HG02840 (cell line): ENCODE measurements at regions not wholly inside any gene's neighbourhood (a gene's known extent, or its start where the extent isn't known, plus 50 kb on each side); places are given as distances from the start of the nearest gene placed in this dataset.

Experiments
- ATAC-seq: cut with Tn5 transposase; IDR thresholded peaks from one replicate; pipeline ENCODE4 v1.9.1; 2021; ENCODE audit warnings: mild to moderate bottlenecking, moderate library complexity, moderate number of reproducible peaks; ENCODE audit not compliant: unreplicated experiment, low FRiP score

GRCh38 chr5:133905424-133905823 lies 63.0 kb downstream of the C5orf15 start:
- ATAC-seq = no peak

- no peak for ATAC-seq
Observed at GRCh38 chr5:133904641-133905040, 63.8 kb downstream of the C5orf15 start.

- no peak for ATAC-seq
Observed at GRCh38 chr5:133902511-133903118, 65.8 kb downstream of the C5orf15 start.

- ATAC-seq = no peak
Observed at GRCh38 chr5:133900534-133901270, 67.7 kb downstream of the C5orf15 start.

GRCh38 chr5:133899506-133899905 lies 68.9 kb downstream of the C5orf15 start:
- no peak for ATAC-seq

- ATAC-seq = no peak
Observed at GRCh38 chr5:133898440-133898839, 70.0 kb downstream of the C5orf15 start.

GRCh38 chr5:133897431-133897830 lies 71.0 kb downstream of the C5orf15 start:
- ATAC-seq = no peak

- ATAC-seq = no peak
Observed at GRCh38 chr5:133896873-133897272, 71.6 kb downstream of the C5orf15 start.

GRCh38 chr5:133895979-133896845 lies 72.2 kb downstream of the C5orf15 start:
- ATAC-seq = no peak

GRCh38 chr5:133894143-133894542 lies 74.3 kb downstream of the C5orf15 start:
- ATAC-seq = no peak

GRCh38 chr5:133892774-133893173 lies 75.7 kb downstream of the C5orf15 start:
- no peak for ATAC-seq

- ATAC-seq = no peak
Observed at GRCh38 chr5:133892306-133892705, 76.1 kb downstream of the C5orf15 start.

GRCh38 chr5:133891390-133891789 lies 77.0 kb downstream of the C5orf15 start:
- ATAC-seq = no peak

- ATAC-seq = no peak
Observed at GRCh38 chr5:133890776-133891280, 77.6 kb downstream of the C5orf15 start.

- no peak for ATAC-seq
Observed at GRCh38 chr5:133890314-133890713, 78.1 kb downstream of the C5orf15 start.

- no peak for ATAC-seq
Observed at GRCh38 chr5:133889271-133889905, 79.0 kb downstream of the C5orf15 start.

- ATAC-seq = no peak
Observed at GRCh38 chr5:133888625-133888991, 79.8 kb downstream of the C5orf15 start.

GRCh38 chr5:133885566-133885965 lies 82.9 kb downstream of the C5orf15 start:
- ATAC-seq = no peak

- no peak for ATAC-seq
Observed at GRCh38 chr5:133884569-133885311, 83.7 kb downstream of the C5orf15 start.

- ATAC-seq = no peak
Observed at GRCh38 chr5:133883916-133884315, 84.5 kb downstream of the C5orf15 start.
